ENCODE measurements at regions not wholly inside any gene's neighbourhood (a gene's known extent, or its start where the extent isn't known, plus 50 kb on each side); places are given as distances from the start of the nearest gene placed in this dataset.

- CTCF ChIA-PET, result interaction anchor here (0.6 to 1.0 kb wide), 2 partner anchors 27 to 28 kb away, joined by 3 to 5 read pairs; no protein-coding TSS in a partner anchor
- no peak overlapping the region for H3K27ac ChIP-seq (ENCODE audit: extremely low read depth, low read depth, low read length)
- POLR2A ChIA-PET, result no interaction called here
- no peaks in the 10 kb centered on the region for H3K4me1 ChIP-seq (ENCODE audit: control insufficient read depth, insufficient read depth, low read length)
- H3K9me3 ChIP-seq (ENCODE audit: control insufficient read depth, insufficient read depth, low read depth, low read length), result no peaks in the 10 kb centered on the region
- TF ChIP-seq ZSCAN30 (tag by site-specific recombination; IDR thresholded peaks at IDR 0.05) (no peak), ZNF561 (tag by site-specific recombination; IDR thresholded peaks at IDR 0.05; ENCODE audit: borderline replicate concordance) (no peak), ZNF658 (tag by site-specific recombination; IDR thresholded peaks at IDR 0.05) (no peak), PRDM1 (tag by site-specific recombination; IDR thresholded peaks at IDR 0.05) (no peak), ZNF623 (tag by site-specific recombination; IDR thresholded peaks at IDR 0.05) (no peak), ZNF639 (tag by site-specific recombination; IDR thresholded peaks at IDR 0.05) (no peak), GLI2 (tag by site-specific recombination; IDR thresholded peaks at IDR 0.05; ENCODE audit: borderline replicate concordance, low read depth) (no peak), ZNF768 (tag by site-specific recombination; IDR thresholded peaks at IDR 0.05) (no peak), ZNF76 (tag by site-specific recombination; IDR thresholded peaks at IDR 0.05; ENCODE audit: borderline replicate concordance, low read depth) (no peak), HOXC10 (CRISPR knock-in tag; IDR thresholded peaks at IDR 0.05) (no peak), ZBTB7A (tag by site-specific recombination; IDR thresholded peaks at IDR 0.05; ENCODE audit: low read depth) (no peak), PATZ1 (tag by site-specific recombination; IDR thresholded peaks at IDR 0.05) (no peak), ZNF354C (tag by site-specific recombination; IDR thresholded peaks at IDR 0.05; ENCODE audit: borderline replicate concordance, low read depth) (no peak), SP7 (tag by site-specific recombination; IDR thresholded peaks at IDR 0.05) (no peak), SETDB1 (IDR thresholded peaks at IDR 0.05; ENCODE audit: insufficient read length, low read length) (no peak), ZNF132 (tag by site-specific recombination; IDR thresholded peaks at IDR 0.05; ENCODE audit: borderline replicate concordance) (no peak), PRDM10 (tag by site-specific recombination; IDR thresholded peaks at IDR 0.05) (no peak), ZNF645 (tag by site-specific recombination; IDR thresholded peaks at IDR 0.05) (no peak)
- H3K36me3 ChIP-seq (ENCODE audit: control insufficient read depth in 2 of 2, insufficient read depth in 1 of 2, low read length in 2 of 2), result no peaks in the 10 kb centered on the region
- H3K4me3 ChIP-seq (ENCODE audit: low read depth, low read length), result no peak overlapping the region
Measured at GRCh38 chr12:4134448-4135263, 138.9 kb upstream of the CCND2 start.
